Uterus (tissue), 2 donors: ENCODE measurements at regions not wholly inside any gene's neighbourhood (a gene's known extent, or its start where the extent isn't known, plus 50 kb on each side); places are given as distances from the start of the nearest gene placed in this dataset.

Experiments
- POLR2A ChIP-seq, 2 donors: fragments of 450-650 bp; IDR thresholded peaks; one replicate each; pipeline ENCODE4 v1.6.1; 2016; ENCODE audit warnings: antibody characterized with exemption in 2 of 2, mild to moderate bottlenecking in 1 of 2, moderate library complexity in 1 of 2
- TF ChIP-seq, protein P1 (sequence below), 4 experiments: fragments of 200-600 bp in 2 of 4; fragments of 450-650 bp in 2 of 4; sonication (generic) in 2 of 4; IDR thresholded peaks; one replicate each; pipeline ENCODE4 v1.5.1; 2016 to 2019; ENCODE audit warnings: antibody characterized with exemption in 4 of 4, mild to moderate bottlenecking in 2 of 4, moderate library complexity in 1 of 4

DNA sequence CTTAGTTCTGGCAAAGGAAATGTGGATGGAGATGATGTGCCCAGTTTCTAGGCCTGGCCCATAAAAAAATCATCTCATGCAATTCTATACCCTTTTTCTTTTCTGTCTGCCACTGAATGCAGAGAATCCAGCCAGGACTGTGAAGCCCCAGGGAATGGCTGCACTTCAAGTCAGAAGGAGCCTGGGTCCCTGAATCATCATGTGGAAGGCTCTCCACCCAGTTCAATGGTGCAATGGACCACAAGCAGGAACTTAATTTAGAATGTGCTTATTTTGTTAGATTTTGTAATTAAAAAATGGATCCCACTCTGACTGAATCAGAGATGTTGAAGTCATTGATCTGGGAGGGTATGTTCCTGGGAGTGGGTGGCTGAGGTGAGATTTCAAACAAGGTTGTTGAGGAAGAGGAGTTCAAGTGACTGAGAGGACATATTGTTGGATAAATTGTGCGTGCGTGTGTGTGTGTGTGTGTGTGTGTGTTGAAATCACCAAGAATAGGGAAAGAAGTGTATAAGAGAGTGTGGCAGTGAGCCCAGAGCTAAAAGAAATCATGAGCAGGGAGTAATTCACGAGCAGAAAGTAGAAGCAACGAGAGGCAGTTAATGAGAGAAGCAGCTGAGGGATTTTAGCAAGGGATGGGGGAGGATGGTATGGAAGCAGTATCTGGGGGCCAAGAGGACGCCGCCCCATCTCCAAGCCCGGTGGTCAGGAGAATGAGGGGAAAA lies 125.4 kb downstream of the TMX1 start:
- TF ChIP-seq, protein P1, sequence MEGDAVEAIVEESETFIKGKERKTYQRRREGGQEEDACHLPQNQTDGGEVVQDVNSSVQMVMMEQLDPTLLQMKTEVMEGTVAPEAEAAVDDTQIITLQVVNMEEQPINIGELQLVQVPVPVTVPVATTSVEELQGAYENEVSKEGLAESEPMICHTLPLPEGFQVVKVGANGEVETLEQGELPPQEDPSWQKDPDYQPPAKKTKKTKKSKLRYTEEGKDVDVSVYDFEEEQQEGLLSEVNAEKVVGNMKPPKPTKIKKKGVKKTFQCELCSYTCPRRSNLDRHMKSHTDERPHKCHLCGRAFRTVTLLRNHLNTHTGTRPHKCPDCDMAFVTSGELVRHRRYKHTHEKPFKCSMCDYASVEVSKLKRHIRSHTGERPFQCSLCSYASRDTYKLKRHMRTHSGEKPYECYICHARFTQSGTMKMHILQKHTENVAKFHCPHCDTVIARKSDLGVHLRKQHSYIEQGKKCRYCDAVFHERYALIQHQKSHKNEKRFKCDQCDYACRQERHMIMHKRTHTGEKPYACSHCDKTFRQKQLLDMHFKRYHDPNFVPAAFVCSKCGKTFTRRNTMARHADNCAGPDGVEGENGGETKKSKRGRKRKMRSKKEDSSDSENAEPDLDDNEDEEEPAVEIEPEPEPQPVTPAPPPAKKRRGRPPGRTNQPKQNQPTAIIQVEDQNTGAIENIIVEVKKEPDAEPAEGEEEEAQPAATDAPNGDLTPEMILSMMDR (IDR thresholded peaks at IDR 0.05): no peak
- no peak for TF ChIP-seq POLR2A (IDR thresholded peaks at IDR 0.05)
